ENCODE measurements at regions not wholly inside any gene's neighbourhood (a gene's known extent, or its start where the extent isn't known, plus 50 kb on each side); places are given as distances from the start of the nearest gene placed in this dataset.

DNA sequence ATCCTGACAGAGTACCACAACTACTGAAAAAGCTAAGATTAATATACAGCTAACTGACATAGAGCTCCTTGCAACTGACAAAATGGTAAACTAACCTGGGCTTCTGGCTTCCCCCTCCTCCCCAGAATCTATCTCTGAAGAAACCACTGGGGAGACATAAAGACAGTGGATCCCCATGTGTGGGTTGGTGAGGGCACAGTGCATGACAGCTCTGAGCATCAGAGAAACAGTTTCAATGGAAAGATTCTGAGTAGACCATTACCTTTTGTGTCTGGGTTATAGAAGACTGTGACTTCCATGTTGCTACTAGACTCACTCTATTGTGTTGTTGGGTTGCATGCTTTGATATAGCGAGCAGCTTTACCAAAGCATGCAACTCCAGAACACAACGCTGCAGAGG, 247.4 kb downstream of the EFCAB11 start:
- WGBS, result 100% methylated on average over 2 of the region's 2 CpGs
- TF ChIP-seq POLR2AphosphoS5 (IDR thresholded peaks at IDR 0.05), result no peak
- TF ChIP-seq, protein P1, sequence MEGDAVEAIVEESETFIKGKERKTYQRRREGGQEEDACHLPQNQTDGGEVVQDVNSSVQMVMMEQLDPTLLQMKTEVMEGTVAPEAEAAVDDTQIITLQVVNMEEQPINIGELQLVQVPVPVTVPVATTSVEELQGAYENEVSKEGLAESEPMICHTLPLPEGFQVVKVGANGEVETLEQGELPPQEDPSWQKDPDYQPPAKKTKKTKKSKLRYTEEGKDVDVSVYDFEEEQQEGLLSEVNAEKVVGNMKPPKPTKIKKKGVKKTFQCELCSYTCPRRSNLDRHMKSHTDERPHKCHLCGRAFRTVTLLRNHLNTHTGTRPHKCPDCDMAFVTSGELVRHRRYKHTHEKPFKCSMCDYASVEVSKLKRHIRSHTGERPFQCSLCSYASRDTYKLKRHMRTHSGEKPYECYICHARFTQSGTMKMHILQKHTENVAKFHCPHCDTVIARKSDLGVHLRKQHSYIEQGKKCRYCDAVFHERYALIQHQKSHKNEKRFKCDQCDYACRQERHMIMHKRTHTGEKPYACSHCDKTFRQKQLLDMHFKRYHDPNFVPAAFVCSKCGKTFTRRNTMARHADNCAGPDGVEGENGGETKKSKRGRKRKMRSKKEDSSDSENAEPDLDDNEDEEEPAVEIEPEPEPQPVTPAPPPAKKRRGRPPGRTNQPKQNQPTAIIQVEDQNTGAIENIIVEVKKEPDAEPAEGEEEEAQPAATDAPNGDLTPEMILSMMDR (IDR thresholded peaks at IDR 0.05), result no peak
- TF ChIP-seq POLR2A (IDR thresholded peaks at IDR 0.05), result no peak
- Histone ChIP-seq H3K4me1 (replicated peaks) (no peaks in the 10 kb centered on the region), H3K27me3 (replicated peaks; ENCODE audit: insufficient read depth) (no peaks in the 10 kb centered on the region), H3K27ac (no peak overlapping the region), H3K36me3 (no peaks in the 10 kb centered on the region), H3K4me3 (no peak overlapping the region), H3K9me3 (no peaks in the 10 kb centered on the region)
- intact Hi-C loops (cut with DNase I), result loop anchor here (10.0 kb wide), 1 partner anchor 282 kb away; no protein-coding TSS in a partner anchor
- no peak for DNase-seq (ENCODE audit: low spot score)

DNA sequence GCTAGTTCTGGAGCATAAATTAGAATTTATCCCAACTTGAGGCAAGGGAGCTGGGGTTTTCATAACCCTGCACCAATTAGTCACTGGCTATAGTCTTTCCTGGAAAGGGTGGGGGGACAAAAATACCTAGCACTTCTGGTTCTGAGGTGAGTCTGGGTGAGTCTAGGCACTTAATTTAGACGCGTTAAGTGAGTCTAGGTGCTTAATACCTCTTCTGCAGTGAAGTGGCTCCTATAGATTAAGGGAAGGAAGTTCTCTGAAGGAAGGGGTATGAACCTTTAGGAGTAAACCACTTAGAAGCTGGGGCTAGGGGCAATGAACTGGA, 251.7 kb downstream of the EFCAB11 start:
- Histone ChIP-seq H3K27ac (no peak overlapping the region), H3K36me3 (no peaks in the 10 kb centered on the region), H3K27me3 (replicated peaks; ENCODE audit: insufficient read depth) (no peaks in the 10 kb centered on the region), H3K4me3 (no peak overlapping the region), H3K4me1 (replicated peaks) (no peaks in the 10 kb centered on the region), H3K9me3 (no peaks in the 10 kb centered on the region)
- no peak for DNase-seq (ENCODE audit: low spot score)
- TF ChIP-seq POLR2AphosphoS5 (IDR thresholded peaks at IDR 0.05) (no peak), POLR2A (IDR thresholded peaks at IDR 0.05) (no peak)
- TF ChIP-seq, protein P1 (IDR thresholded peaks at IDR 0.05), result no peak
- intact Hi-C loops (cut with DNase I), result loop anchor here (5.0 to 10.0 kb wide), 2 partner anchors 86 to 278 kb away; no protein-coding TSS in a partner anchor
- WGBS, result 79% methylated on average over 2 of the region's 2 CpGs

DNA sequence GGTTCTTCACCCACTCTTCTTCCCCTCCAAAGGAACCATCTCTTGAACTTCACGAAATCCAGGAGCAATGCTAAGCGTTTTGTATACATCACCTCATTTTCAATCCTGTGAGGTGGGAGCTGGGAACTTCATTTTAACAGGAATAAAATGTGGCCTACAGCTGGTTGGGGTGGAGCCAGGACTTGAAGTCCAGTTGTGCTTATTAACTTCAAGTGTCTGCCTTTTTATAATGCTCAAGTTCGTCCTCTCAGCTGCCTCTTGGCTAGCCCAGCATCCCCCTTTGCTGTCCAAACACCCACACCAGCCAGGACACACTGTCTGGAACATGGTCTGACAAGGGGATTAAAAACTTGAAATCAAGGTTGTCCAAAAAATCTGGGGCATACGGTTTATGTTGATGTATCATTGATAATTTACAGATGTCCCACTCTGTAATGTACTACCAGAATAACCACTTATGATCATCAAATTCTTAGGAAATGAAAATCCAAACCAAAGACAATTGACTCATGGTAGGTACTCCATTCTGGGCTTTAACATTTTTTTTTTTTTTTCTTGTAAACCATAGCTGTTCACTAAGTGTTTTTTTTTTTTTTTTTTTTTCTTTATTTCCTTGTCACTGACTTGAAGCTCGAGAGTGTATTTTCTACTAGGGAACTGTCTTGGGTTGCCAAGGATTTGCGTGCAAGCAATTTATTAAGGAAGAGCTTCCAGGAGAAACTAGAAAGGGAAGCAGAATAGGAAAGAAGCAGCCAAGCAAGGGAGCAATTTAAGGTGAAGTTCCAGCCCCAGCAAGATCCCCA, 252.3 kb downstream of the EFCAB11 start:
- Histone ChIP-seq H3K27me3 (replicated peaks; ENCODE audit: insufficient read depth) (no peaks in the 10 kb centered on the region), H3K9me3 (no peaks in the 10 kb centered on the region), H3K4me3 (peak overlapping the region; percentile 37 to 53), H3K27ac (no peak overlapping the region), H3K36me3 (no peaks in the 10 kb centered on the region), H3K4me1 (replicated peaks) (no peaks in the 10 kb centered on the region)
- TF ChIP-seq, protein P1 (IDR thresholded peaks at IDR 0.05), result no peak
- no peak for TF ChIP-seq POLR2A (IDR thresholded peaks at IDR 0.05)
- TF ChIP-seq POLR2AphosphoS5 (IDR thresholded peaks at IDR 0.05), result no peak
- intact Hi-C loops (cut with DNase I), result loop anchor here (5.0 to 10.0 kb wide), 2 partner anchors 85 to 277 kb away; no protein-coding TSS in a partner anchor
- WGBS, result 29% methylated on average over 6 of the region's 6 CpGs
- DNase-seq (ENCODE audit: low spot score), result no peak

DNA sequence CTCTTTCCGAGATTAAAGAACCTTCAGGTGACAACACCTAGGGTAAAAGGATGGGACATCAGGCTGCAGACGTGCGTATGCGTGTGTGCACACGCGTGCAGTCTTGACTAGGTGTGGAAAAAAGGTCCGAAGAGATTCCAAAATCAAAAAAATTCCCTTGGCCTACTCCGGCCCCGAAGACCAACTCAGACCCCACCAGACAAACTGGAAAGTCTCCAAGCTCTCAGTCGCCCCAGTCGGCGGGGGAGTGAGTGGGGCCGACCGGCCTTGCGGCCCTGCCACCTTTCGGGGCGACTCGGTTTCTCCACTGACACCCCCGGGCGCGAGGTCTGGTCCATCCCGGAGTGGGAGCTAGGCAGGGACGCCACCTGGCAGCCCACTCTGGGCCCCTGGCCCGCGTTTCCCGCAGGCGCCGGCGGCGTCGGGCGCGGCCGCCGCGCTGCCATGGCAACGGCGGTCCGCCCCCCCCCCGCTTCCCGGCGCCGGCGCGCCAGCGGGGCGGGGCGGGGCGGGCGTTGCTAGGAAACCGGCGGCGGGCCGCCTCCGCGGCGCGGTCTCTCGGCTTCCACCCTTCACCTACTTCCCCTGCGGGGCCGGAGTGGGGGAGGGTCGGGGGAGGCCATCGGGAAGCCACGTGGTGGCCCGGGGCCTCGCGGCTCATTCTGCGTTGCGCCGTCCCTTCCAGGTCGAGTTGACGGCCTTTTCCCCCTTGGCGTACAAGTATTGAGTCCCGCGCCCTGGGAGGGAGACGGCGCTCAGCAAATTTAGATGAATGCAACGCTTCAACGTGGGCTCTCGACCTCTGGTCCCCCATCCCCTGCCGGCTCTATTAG, 253.1 kb downstream of the EFCAB11 start:
- 4% methylated on average over 37 of the region's 81 CpGs for WGBS
- DNase-seq (ENCODE audit: low spot score), result peak; percentile 68
- no peaks in the 10 kb centered on the region for H3K4me1 ChIP-seq (replicated peaks)

More for the DNA sequence above, 253.1 kb downstream of the EFCAB11 start:
- Histone ChIP-seq H3K36me3 (no peaks in the 10 kb centered on the region), H3K4me3 (peak overlapping the region; percentile 37 to 53), H3K27me3 (replicated peaks; ENCODE audit: insufficient read depth) (no peaks in the 10 kb centered on the region), H3K9me3 (no peaks in the 10 kb centered on the region), H3K27ac (no peak overlapping the region)
- intact Hi-C loops (cut with DNase I), result loop anchor here (5.0 to 10.0 kb wide), 2 partner anchors 84 to 277 kb away; no protein-coding TSS in a partner anchor
- peak; percentile 13 for TF ChIP-seq POLR2AphosphoS5 (IDR thresholded peaks at IDR 0.05)
- TF ChIP-seq POLR2A (IDR thresholded peaks at IDR 0.05), result no peak
- TF ChIP-seq, protein P1 (IDR thresholded peaks at IDR 0.05), result no peak
